GM18873 (cell line): ENCODE measurements at regions not wholly inside any gene's neighbourhood (a gene's known extent, or its start where the extent isn't known, plus 50 kb on each side); places are given as distances from the start of the nearest gene placed in this dataset.
"Not testable (repeated sequence)": the region's sequence is repeated elsewhere in the genome, so short reads cannot be mapped to it uniquely, and the experiment has no call there.

Experiments
- ATAC-seq: cut with Tn5 transposase; IDR thresholded peaks from one replicate; pipeline ENCODE4 v1.9.1; 2021; ENCODE audit warnings: mild to moderate bottlenecking, moderate library complexity, moderate number of reproducible peaks; ENCODE audit not compliant: unreplicated experiment, low FRiP score

GRCh38 chr14:87644689-87645088 is 348.3 kb downstream of the GALC start:
- ATAC-seq: no peak

- no peak for ATAC-seq
Measured at GRCh38 chr14:87643005-87643404, 350.0 kb downstream of the GALC start.

GRCh38 chr14:87640553-87640952 is 352.4 kb downstream of the GALC start:
- no peak for ATAC-seq

- no peak for ATAC-seq
Measured at GRCh38 chr14:87638196-87638595, 354.8 kb downstream of the GALC start.

GRCh38 chr14:87635442-87635841 is 357.5 kb downstream of the GALC start:
- ATAC-seq: no peak

- ATAC-seq: no peak
Measured at GRCh38 chr14:87632796-87633195, 360.2 kb downstream of the GALC start.

- no peak for ATAC-seq
Measured at GRCh38 chr14:87630846-87631245, 362.1 kb downstream of the GALC start.

- no peak for ATAC-seq
Measured at GRCh38 chr14:87629788-87630187, 363.2 kb downstream of the GALC start.

GRCh38 chr14:87628780-87629179 is 364.2 kb downstream of the GALC start:
- ATAC-seq: no peak

GRCh38 chr14:87628129-87628528 is 364.9 kb downstream of the GALC start:
- ATAC-seq: no peak

GRCh38 chr14:87626266-87626665 is 366.7 kb downstream of the GALC start:
- no peak for ATAC-seq

- ATAC-seq: no peak
Measured at GRCh38 chr14:87623616-87624015, 369.4 kb downstream of the GALC start.

GRCh38 chr14:87617079-87617478 is 375.9 kb downstream of the GALC start:
- no peak for ATAC-seq

- peak; percentile 72 for ATAC-seq
Measured at GRCh38 chr14:87615822-87616679, 376.9 kb downstream of the GALC start.

GRCh38 chr14:87615047-87615446 is 377.9 kb downstream of the GALC start:
- ATAC-seq: no peak

- ATAC-seq: no peak
Measured at GRCh38 chr14:87613881-87614280, 379.1 kb downstream of the GALC start.

- ATAC-seq: not testable (repeated sequence)
Measured at GRCh38 chr14:87607056-87607455, 385.9 kb downstream of the GALC start.

GRCh38 chr14:87601036-87601435 is 391.9 kb downstream of the GALC start:
- no peak for ATAC-seq

- ATAC-seq: no peak
Measured at GRCh38 chr14:87600240-87600639, 392.7 kb downstream of the GALC start.

- ATAC-seq: no peak
Measured at GRCh38 chr14:87581298-87581697, 411.7 kb downstream of the GALC start.

GRCh38 chr14:87579036-87579435 is 413.9 kb downstream of the GALC start:
- ATAC-seq: no peak

GRCh38 chr14:87575378-87575777 is 417.6 kb downstream of the GALC start:
- ATAC-seq: no peak
